PFSK-1 (cell line): ENCODE measurements at regions not wholly inside any gene's neighbourhood (a gene's known extent, or its start where the extent isn't known, plus 50 kb on each side); places are given as distances from the start of the nearest gene placed in this dataset.

Experiments
- FOXP2 ChIP-seq: optimal IDR thresholded peaks from 2 replicates; pipeline ENCODE3; 2011; ENCODE audit warnings: borderline replicate concordance, control low read depth, inconsistent platforms; ENCODE audit not compliant: insufficient read depth; ENCODE audit errors: extremely low read length, extremely low read depth
- POLR2AphosphoS5 ChIP-seq: IDR thresholded peaks from 2 replicates; pipeline ENCODE4 v1.6.1; 2012; ENCODE audit warnings: low read depth, mild to moderate bottlenecking, control low read depth, low read length, moderate library complexity
- SIN3A ChIP-seq: IDR thresholded peaks from 2 replicates; pipeline ENCODE4 v1.6.1; 2012; ENCODE audit warnings: mild to moderate bottlenecking, low read length, moderate library complexity, borderline replicate concordance; ENCODE audit not compliant: insufficient read depth
- TAF1 ChIP-seq: IDR thresholded peaks from 2 replicates; pipeline ENCODE4 v1.6.1; 2012; ENCODE audit warnings: low read length, control low read depth, borderline replicate concordance; ENCODE audit not compliant: insufficient read depth
- TF ChIP-seq, protein P1 (sequence below), 2 experiments: IDR thresholded peaks; 2 replicates each; pipeline versions ENCODE4 v1.6.1 to v1.8.0; 2011 to 2012; ENCODE audit warnings: low read depth in 2 of 2, low read length in 2 of 2, control low read depth in 1 of 2, inconsistent platforms in 1 of 2, mild to moderate bottlenecking in 1 of 2, moderate library complexity in 1 of 2; ENCODE audit not compliant: insufficient read depth in 1 of 2

DNA sequence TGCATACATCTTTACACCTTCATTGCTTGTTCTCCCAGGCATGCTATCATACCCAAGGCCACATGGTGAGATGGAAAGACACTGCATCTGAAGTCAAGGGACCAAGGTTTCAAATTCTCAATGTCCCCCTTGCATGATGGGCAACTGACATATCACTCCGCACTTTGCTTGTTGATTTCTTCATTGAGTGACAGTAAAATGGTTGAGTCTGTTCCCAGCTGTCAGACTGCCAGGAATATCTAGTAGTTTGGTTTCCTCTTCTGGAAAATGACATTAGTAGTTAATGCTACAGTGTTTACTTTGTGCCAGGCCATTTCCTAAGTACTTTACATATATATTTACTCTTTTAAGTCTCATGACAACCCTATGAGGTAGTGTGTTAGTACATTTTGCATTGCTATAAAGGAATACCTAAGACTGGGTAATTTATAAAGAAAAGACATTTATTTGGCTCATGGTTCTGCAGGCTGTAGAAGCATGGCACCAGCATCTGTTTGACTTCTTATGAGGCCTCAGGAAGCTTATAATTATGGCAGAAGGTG lies 114.4 kb downstream of the PCSK1 start:
- no peak for TF ChIP-seq POLR2AphosphoS5
- TF ChIP-seq, protein P1, sequence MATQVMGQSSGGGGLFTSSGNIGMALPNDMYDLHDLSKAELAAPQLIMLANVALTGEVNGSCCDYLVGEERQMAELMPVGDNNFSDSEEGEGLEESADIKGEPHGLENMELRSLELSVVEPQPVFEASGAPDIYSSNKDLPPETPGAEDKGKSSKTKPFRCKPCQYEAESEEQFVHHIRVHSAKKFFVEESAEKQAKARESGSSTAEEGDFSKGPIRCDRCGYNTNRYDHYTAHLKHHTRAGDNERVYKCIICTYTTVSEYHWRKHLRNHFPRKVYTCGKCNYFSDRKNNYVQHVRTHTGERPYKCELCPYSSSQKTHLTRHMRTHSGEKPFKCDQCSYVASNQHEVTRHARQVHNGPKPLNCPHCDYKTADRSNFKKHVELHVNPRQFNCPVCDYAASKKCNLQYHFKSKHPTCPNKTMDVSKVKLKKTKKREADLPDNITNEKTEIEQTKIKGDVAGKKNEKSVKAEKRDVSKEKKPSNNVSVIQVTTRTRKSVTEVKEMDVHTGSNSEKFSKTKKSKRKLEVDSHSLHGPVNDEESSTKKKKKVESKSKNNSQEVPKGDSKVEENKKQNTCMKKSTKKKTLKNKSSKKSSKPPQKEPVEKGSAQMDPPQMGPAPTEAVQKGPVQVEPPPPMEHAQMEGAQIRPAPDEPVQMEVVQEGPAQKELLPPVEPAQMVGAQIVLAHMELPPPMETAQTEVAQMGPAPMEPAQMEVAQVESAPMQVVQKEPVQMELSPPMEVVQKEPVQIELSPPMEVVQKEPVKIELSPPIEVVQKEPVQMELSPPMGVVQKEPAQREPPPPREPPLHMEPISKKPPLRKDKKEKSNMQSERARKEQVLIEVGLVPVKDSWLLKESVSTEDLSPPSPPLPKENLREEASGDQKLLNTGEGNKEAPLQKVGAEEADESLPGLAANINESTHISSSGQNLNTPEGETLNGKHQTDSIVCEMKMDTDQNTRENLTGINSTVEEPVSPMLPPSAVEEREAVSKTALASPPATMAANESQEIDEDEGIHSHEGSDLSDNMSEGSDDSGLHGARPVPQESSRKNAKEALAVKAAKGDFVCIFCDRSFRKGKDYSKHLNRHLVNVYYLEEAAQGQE (IDR thresholded peaks at IDR 0.05; ENCODE audit: insufficient read depth in 1 of 2, low read depth in 2 of 2, low read length in 2 of 2) = no peak
- TF ChIP-seq FOXP2 = no peak
- no peak for TF ChIP-seq TAF1
- no peak for TF ChIP-seq SIN3A

DNA sequence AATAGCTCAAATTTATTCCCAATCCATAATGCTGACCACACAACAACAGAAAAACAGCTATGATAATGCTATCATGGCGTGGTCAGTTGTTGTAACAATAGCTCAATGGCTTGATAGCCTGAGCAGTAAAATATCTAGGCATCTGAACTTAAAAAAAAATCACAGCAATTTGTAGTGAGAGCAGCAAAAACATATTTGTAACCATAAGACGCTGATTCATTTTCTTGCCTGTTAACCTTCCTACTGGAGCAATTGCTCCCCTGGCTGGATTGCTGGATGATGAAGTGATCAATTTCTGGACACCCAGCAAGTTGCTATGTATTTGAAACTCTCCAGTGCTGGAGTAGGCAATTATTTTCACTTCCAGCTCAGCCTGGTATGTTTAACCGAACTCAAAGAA lies 115.1 kb downstream of the PCSK1 start:
- no peak for TF ChIP-seq FOXP2
- TF ChIP-seq, protein P1 (IDR thresholded peaks at IDR 0.05; ENCODE audit: insufficient read depth in 1 of 2, low read depth in 2 of 2, low read length in 2 of 2) = no peak
- TF ChIP-seq POLR2AphosphoS5 = no peak
- no peak for TF ChIP-seq TAF1
- TF ChIP-seq SIN3A = no peak

DNA sequence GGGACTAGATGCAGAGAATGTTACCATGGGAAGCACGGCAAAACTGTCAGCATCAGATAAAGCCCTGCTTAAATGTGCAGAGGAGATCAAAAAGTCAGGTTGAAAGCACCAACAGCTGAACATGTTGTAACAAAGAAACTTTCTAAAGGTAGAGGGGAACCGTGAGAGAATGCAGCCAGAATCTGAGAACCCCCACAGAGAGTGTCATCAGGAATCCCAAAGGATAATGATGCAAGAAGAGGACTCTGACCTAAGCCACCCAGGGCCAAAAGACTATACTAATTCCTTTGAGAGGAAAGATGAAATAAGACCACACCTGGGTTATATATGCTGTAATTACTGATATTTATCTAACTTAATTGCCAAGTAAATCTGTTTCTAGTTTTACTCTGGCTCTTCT lies 116.6 kb downstream of the PCSK1 start:
- TF ChIP-seq FOXP2 = no peak
- TF ChIP-seq SIN3A = no peak
- no peak for TF ChIP-seq POLR2AphosphoS5
- no peak for TF ChIP-seq TAF1
- TF ChIP-seq, protein P1 (IDR thresholded peaks at IDR 0.05; ENCODE audit: insufficient read depth in 1 of 2, low read depth in 2 of 2, low read length in 2 of 2) = no peak

DNA sequence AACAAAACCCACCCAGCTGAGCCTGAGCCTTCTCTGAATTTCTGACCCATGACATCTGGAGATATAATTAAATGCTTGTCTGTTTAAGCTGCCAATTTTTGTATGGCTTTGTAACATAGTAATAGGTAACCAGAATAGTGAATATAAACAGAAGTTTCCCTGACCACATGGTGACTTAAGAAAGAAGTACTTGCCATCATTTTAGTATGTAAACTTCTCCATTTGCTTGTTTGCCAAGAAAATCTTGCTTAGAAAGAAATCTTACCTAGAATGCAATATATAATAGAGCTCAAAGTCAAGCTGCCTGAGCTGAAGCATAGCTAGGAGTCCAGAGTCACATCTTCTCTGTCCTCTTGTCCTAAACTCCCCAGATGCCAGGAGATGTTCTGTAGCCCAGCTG lies 117.0 kb downstream of the PCSK1 start:
- TF ChIP-seq TAF1 (no peak), POLR2AphosphoS5 (no peak), SIN3A (no peak), FOXP2 (no peak)
- TF ChIP-seq, protein P1 (IDR thresholded peaks at IDR 0.05; ENCODE audit: insufficient read depth in 1 of 2, low read depth in 2 of 2, low read length in 2 of 2) = no peak

DNA sequence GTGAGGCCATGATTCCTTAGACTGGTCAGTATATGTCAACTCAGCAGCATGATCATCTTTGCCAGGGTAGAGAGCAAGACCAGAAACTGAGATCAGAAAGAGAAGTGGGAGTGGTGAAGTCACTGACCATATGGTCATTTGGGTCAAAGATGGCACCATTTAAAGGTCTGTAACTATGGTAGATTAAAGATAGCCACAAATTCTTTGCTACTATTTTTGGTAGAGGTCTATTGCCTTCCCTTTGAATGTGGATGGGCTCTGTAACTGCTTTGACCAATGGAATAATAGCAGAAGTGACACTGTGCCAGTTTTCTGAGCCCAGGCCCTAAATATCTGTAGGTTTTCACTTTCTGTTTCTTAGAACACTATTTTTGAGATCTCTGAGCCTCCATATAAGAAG lies 117.6 kb downstream of the PCSK1 start:
- TF ChIP-seq TAF1 (no peak), SIN3A (no peak), POLR2AphosphoS5 (no peak), FOXP2 (no peak)
- TF ChIP-seq, protein P1 (IDR thresholded peaks at IDR 0.05; ENCODE audit: insufficient read depth in 1 of 2, low read depth in 2 of 2, low read length in 2 of 2) = no peak
